CD4-positive, alpha-beta T cell treated with Interleukin-2 at 100 ng/mL for 4 hours (primary cell): ENCODE measurements at regions not wholly inside any gene's neighbourhood (a gene's known extent, or its start where the extent isn't known, plus 50 kb on each side); places are given as distances from the start of the nearest gene placed in this dataset.

Experiments
- DNase-seq: peaks from one replicate; pipeline ENCODE4 v3.0.0-alpha.2; 2020; ENCODE audit warnings: low spot score

- DNase-seq, result no peak
Measured at GRCh38 chr2:105593221-105593967, 151.3 kb upstream of the NCK2 start.

- no peak for DNase-seq
Measured at GRCh38 chr2:105592288-105592687, 152.4 kb upstream of the NCK2 start.

GRCh38 chr2:105590780-105591660 is 153.7 kb upstream of the NCK2 start:
- no peak for DNase-seq

GRCh38 chr2:105588581-105588980 is 156.1 kb upstream of the NCK2 start:
- no peak for DNase-seq

GRCh38 chr2:105587637-105588036 is 157.1 kb upstream of the NCK2 start:
- no peak for DNase-seq

- no peak for DNase-seq
Measured at GRCh38 chr2:105584435-105585010, 160.2 kb upstream of the NCK2 start.

GRCh38 chr2:105582952-105583660 is 161.6 kb upstream of the NCK2 start:
- DNase-seq, result no peak

- no peak for DNase-seq
Measured at GRCh38 chr2:105581555-105581944, 163.2 kb upstream of the NCK2 start.

- no peak for DNase-seq
Measured at GRCh38 chr2:105580870-105581554, 163.7 kb upstream of the NCK2 start.

- no peak for DNase-seq
Measured at GRCh38 chr2:105580216-105580615, 164.5 kb upstream of the NCK2 start.

- no peak for DNase-seq
Measured at GRCh38 chr2:105578166-105578565, 166.5 kb upstream of the NCK2 start.

- no peak for DNase-seq
Measured at GRCh38 chr2:105577762-105578161, 166.9 kb upstream of the NCK2 start.

- DNase-seq, result peak; percentile 54
Measured at GRCh38 chr2:105576440-105577241, 168.1 kb upstream of the NCK2 start.

GRCh38 chr2:105576050-105576439 is 168.7 kb upstream of the NCK2 start:
- DNase-seq, result no peak

- DNase-seq, result no peak
Measured at GRCh38 chr2:105575499-105576025, 169.2 kb upstream of the NCK2 start.

GRCh38 chr2:105574796-105575344 is 169.8 kb upstream of the NCK2 start:
- DNase-seq, result no peak

- no peak for DNase-seq
Measured at GRCh38 chr2:105573910-105574655, 170.6 kb upstream of the NCK2 start.

GRCh38 chr2:105573490-105573889 is 171.2 kb upstream of the NCK2 start:
- DNase-seq, result no peak

- no peak for DNase-seq
Measured at GRCh38 chr2:105571445-105571987, 172.7 kb upstream of the FHL2 start.
